ENCODE measurements at regions not wholly inside any gene's neighbourhood (a gene's known extent, or its start where the extent isn't known, plus 50 kb on each side); places are given as distances from the start of the nearest gene placed in this dataset.

DNA sequence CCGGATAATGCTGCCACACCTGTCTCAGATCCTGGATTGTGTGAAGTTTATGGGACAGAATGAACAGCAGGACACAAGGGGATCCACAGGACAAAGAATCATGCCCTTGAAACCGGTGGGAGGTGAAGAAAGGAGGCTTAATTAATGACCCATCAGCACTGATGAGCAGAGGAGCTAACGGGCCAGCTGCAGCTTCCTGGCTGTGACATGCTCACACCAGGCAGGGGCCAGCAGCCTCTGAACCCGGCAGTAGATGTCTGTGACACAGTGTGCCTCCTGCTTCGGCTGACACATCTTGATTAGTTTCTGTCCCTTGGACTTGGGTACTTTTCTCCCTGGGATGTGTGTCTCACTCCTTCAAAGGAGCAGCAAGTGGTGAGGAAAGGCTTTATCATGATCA is 328.8 kb upstream of the BRINP1 start:
- no peaks in the 10 kb centered on the region for H3K27me3 Mint-ChIP-seq (ENCODE audit: low read depth in 3 of 3)
- Histone ChIP-seq H3K4me2 (replicated peaks; ENCODE audit: extremely low read depth, low read length, poor library complexity, severe bottlenecking) (no peak overlapping the region), H3K9me3 (replicated peaks in 1 of 2; ENCODE audit: control insufficient read depth in 1 of 2, insufficient read depth in 1 of 2, low read length in 2 of 2) (no peaks in the 10 kb centered on the region), H2AFZ (ENCODE audit: insufficient read depth, low read depth, low read length, poor library complexity, severe bottlenecking) (no peak overlapping the region), H3K27me3 (ENCODE audit: control insufficient read depth in 2 of 2, insufficient read depth in 2 of 2, low read length in 2 of 2) (no peaks in the 10 kb centered on the region), H3K36me3 (replicated peaks in 1 of 2; ENCODE audit: control insufficient read depth in 1 of 2, insufficient read depth in 2 of 2, low read length in 2 of 2) (no peaks in the 10 kb centered on the region), H4K20me1 (ENCODE audit: insufficient read depth, low read length) (no peaks in the 10 kb centered on the region), H3K9ac (ENCODE audit: insufficient read depth, low read length, poor library complexity, severe bottlenecking) (no peak overlapping the region), H3K27ac (ENCODE audit: low read depth in 1 of 2, low read length in 2 of 2) (no peak overlapping the region), H3K4me3 (replicated peaks in 1 of 3; ENCODE audit: low read depth in 2 of 3, low read length in 3 of 3) (no peak overlapping the region), H3K4me1 (ENCODE audit: control insufficient read depth in 1 of 2, insufficient read depth in 2 of 2, low read length in 2 of 2) (no peaks in the 10 kb centered on the region), H3K79me2 (ENCODE audit: insufficient read depth, low read length) (no peaks in the 10 kb centered on the region)
- intact Hi-C loops (cut with micrococcal nuclease) = no loop called here
- no peak overlapping the region for H3K27ac Mint-ChIP-seq
- no peak overlapping the region for H3K4me3 Mint-ChIP-seq
- DNase-seq = no peak
- no peaks in the 10 kb centered on the region for H3K36me3 Mint-ChIP-seq
- no peaks in the 10 kb centered on the region for H3K4me1 Mint-ChIP-seq
- peaks cover 0 to 5% (median 0%) of the 10 kb centered on the region in 7 donors for H3K9me3 Mint-ChIP-seq
- TF ChIP-seq, protein P1, sequence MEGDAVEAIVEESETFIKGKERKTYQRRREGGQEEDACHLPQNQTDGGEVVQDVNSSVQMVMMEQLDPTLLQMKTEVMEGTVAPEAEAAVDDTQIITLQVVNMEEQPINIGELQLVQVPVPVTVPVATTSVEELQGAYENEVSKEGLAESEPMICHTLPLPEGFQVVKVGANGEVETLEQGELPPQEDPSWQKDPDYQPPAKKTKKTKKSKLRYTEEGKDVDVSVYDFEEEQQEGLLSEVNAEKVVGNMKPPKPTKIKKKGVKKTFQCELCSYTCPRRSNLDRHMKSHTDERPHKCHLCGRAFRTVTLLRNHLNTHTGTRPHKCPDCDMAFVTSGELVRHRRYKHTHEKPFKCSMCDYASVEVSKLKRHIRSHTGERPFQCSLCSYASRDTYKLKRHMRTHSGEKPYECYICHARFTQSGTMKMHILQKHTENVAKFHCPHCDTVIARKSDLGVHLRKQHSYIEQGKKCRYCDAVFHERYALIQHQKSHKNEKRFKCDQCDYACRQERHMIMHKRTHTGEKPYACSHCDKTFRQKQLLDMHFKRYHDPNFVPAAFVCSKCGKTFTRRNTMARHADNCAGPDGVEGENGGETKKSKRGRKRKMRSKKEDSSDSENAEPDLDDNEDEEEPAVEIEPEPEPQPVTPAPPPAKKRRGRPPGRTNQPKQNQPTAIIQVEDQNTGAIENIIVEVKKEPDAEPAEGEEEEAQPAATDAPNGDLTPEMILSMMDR (IDR thresholded peaks at IDR 0.05) = no peak
- WGBS (ENCODE audit: insufficient coverage) = 42% methylated on average over 5 of the region's 5 CpGs

GRCh38 chr9:119689879-119690278 is 320.6 kb upstream of the BRINP1 start:
- Mint-ChIP-seq H3K4me3 (no peak overlapping the region), H3K36me3 (no peaks in the 10 kb centered on the region), H3K4me1 (no peaks in the 10 kb centered on the region), H3K27ac (no peak overlapping the region), H3K9me3 (peaks cover 0 to 4% (median under 1%) of the 10 kb centered on the region in 7 donors), H3K27me3 (ENCODE audit: low read depth in 3 of 3) (peaks cover 0 to 2% (median 0%) of the 10 kb centered on the region in 3 donors)
- 0% methylated on average over 3 of the region's 4 CpGs for WGBS (ENCODE audit: insufficient coverage)
- Histone ChIP-seq H3K36me3 (replicated peaks in 1 of 2; ENCODE audit: control insufficient read depth in 1 of 2, insufficient read depth in 2 of 2, low read length in 2 of 2) (no peaks in the 10 kb centered on the region), H3K4me2 (replicated peaks; ENCODE audit: extremely low read depth, low read length, poor library complexity, severe bottlenecking) (no peak overlapping the region), H3K27me3 (ENCODE audit: control insufficient read depth in 2 of 2, insufficient read depth in 2 of 2, low read length in 2 of 2) (no peaks in the 10 kb centered on the region), H3K4me1 (ENCODE audit: control insufficient read depth in 1 of 2, insufficient read depth in 2 of 2, low read length in 2 of 2) (no peaks in the 10 kb centered on the region), H3K9me3 (replicated peaks in 1 of 2; ENCODE audit: control insufficient read depth in 1 of 2, insufficient read depth in 1 of 2, low read length in 2 of 2) (no peaks in the 10 kb centered on the region), H3K27ac (ENCODE audit: low read depth in 1 of 2, low read length in 2 of 2) (no peak overlapping the region), H3K79me2 (ENCODE audit: insufficient read depth, low read length) (no peaks in the 10 kb centered on the region), H2AFZ (ENCODE audit: insufficient read depth, low read depth, low read length, poor library complexity, severe bottlenecking) (no peak overlapping the region), H3K9ac (ENCODE audit: insufficient read depth, low read length, poor library complexity, severe bottlenecking) (no peak overlapping the region), H4K20me1 (ENCODE audit: insufficient read depth, low read length) (no peaks in the 10 kb centered on the region), H3K4me3 (replicated peaks in 1 of 3; ENCODE audit: low read depth in 2 of 3, low read length in 3 of 3) (no peak overlapping the region)
- intact Hi-C loops (cut with micrococcal nuclease) = no loop called here
- TF ChIP-seq, protein P1 (IDR thresholded peaks at IDR 0.05) = no peak
- DNase-seq = no peak

All from CD14-positive monocyte (primary cell).